IMR-90 (cell line): ENCODE measurements at regions not wholly inside any gene's neighbourhood (a gene's known extent, or its start where the extent isn't known, plus 50 kb on each side); places are given as distances from the start of the nearest gene placed in this dataset.

Source experiments
- ATAC-seq: fragments of 200-7000 bp; cut with Tn5 transposase; 2 replicates; pipeline ENCODE4 v1.9.1; 2020; ENCODE audit warnings: low read depth, mild to moderate bottlenecking, moderate library complexity
- BruUV-seq: library from RNA; stranded (reverse); fragments of 400-500 nt; replicated peaks from 2 replicates; lab custom pipeline; 2021; lab: Mats Ljungman, UMichigan
- CTCF ChIA-PET: fragments of 300-600 bp; formaldehyde crosslinking; extraction: SDS; loops from one replicate; lab custom pipeline; 2021; ENCODE audit warnings: antibody characterized with exemption; lab: Yijun Ruan, JAX
- POLR2A ChIA-PET: fragments of 300-600 bp; sonication (Branson Sonifier 250); formaldehyde crosslinking; loops from one replicate; lab custom pipeline; 2022; ENCODE audit warnings: antibody characterized with exemption; ENCODE audit not compliant: unreplicated experiment; lab: Charles Lee
- DNase-seq: peaks from one replicate; pipeline ENCODE4 v3.0.0; 2013
- H2AFZ ChIP-seq: replicated peaks from 2 replicates; pipeline ENCODE3; 2013; ENCODE audit warnings: low read length, mild to moderate bottlenecking; ENCODE audit not compliant: poor library complexity
- H2AK5ac ChIP-seq: 2 replicates; pipeline ENCODE4 v1.6.1; 2013; ENCODE audit warnings: low read depth, low read length, inconsistent platforms
- H2AK9ac ChIP-seq: replicated peaks from 2 replicates; pipeline ENCODE3; 2013; ENCODE audit warnings: mild to moderate bottlenecking, low read depth, low read length, moderate library complexity; ENCODE audit not compliant: poor library complexity
- H2BK120ac ChIP-seq: 2 replicates; pipeline ENCODE4 v1.6.1; 2013; ENCODE audit warnings: low read depth, low read length, inconsistent platforms
- H2BK15ac ChIP-seq: 3 replicates; pipeline ENCODE4 v1.6.1; 2013; ENCODE audit warnings: low read depth, low read length, inconsistent platforms
- H2BK20ac ChIP-seq: 2 replicates; pipeline ENCODE4 v1.6.1; 2013; ENCODE audit warnings: low read depth, mild to moderate bottlenecking, inconsistent platforms, low read length, moderate library complexity
- H2BK5ac ChIP-seq: 2 replicates; pipeline ENCODE4 v1.6.1; 2013; ENCODE audit warnings: mild to moderate bottlenecking, low read depth, low read length, inconsistent platforms; ENCODE audit not compliant: poor library complexity, severe bottlenecking
- H3K14ac ChIP-seq: replicated peaks from 2 replicates; pipeline ENCODE4 v1.6.1; 2013; ENCODE audit warnings: low read depth, low read length, inconsistent platforms
- H3K18ac ChIP-seq: 2 replicates; pipeline ENCODE4 v1.6.1; 2013; ENCODE audit warnings: low read depth, low read length, control low read depth
- H3K23ac ChIP-seq: 2 replicates; pipeline ENCODE4 v1.6.1; 2013; ENCODE audit warnings: low read depth, low read length, inconsistent platforms
- H3K27ac ChIP-seq: 2 replicates; pipeline ENCODE4 v1.5.1; 2013; ENCODE audit warnings: mild to moderate bottlenecking, control low read depth, low read length; ENCODE audit not compliant: insufficient read depth
- H3K27me3 ChIP-seq: 2 replicates; pipeline ENCODE4 v1.6.1; 2013; ENCODE audit warnings: low read length; ENCODE audit not compliant: control insufficient read depth, insufficient read depth
- H3K36me3 ChIP-seq: 2 replicates; pipeline ENCODE4 v1.6.1; 2013; ENCODE audit warnings: low read length, mixed read lengths; ENCODE audit not compliant: control insufficient read depth, insufficient read depth
- H3K4ac ChIP-seq: 2 replicates; pipeline ENCODE4 v1.6.1; 2013; ENCODE audit warnings: low read depth, low read length, inconsistent platforms
- H3K4me1 ChIP-seq: 2 replicates; pipeline ENCODE4 v1.6.1; 2013; ENCODE audit warnings: low read length, mixed read lengths; ENCODE audit not compliant: control insufficient read depth, insufficient read depth
- H3K4me2 ChIP-seq: 2 replicates; pipeline ENCODE4 v1.6.1; 2013; ENCODE audit warnings: low read depth, mild to moderate bottlenecking, control low read depth, low read length, moderate library complexity
- H3K4me3 ChIP-seq: 2 replicates; pipeline ENCODE4 v1.5.1; 2013; ENCODE audit warnings: low read depth, mild to moderate bottlenecking, control low read depth, low read length, moderate library complexity; ENCODE audit not compliant: insufficient read depth
- H3K56ac ChIP-seq: 2 replicates; pipeline ENCODE4 v1.6.1; 2013; ENCODE audit warnings: low read length, inconsistent platforms; ENCODE audit not compliant: insufficient read depth; ENCODE audit errors: extremely low read depth
- H3K79me1 ChIP-seq, 2 experiments: 2 replicates each; pipeline ENCODE4 v1.6.1; 2013; ENCODE audit warnings: low read length in 2 of 2, inconsistent platforms in 1 of 2, low read depth in 1 of 2
- H3K9ac ChIP-seq: 2 replicates; pipeline ENCODE4 v1.6.1; 2013; ENCODE audit warnings: low read depth, low read length, control low read depth
- H3K9me1 ChIP-seq: 2 replicates; pipeline ENCODE4 v1.6.1; 2013; ENCODE audit warnings: low read length, inconsistent platforms; ENCODE audit not compliant: insufficient read depth
- H3K9me3 ChIP-seq: 2 replicates; pipeline ENCODE4 v1.6.1; 2013; ENCODE audit warnings: low read length; ENCODE audit not compliant: control insufficient read depth, insufficient read depth
- H4K20me1 ChIP-seq: 2 replicates; pipeline ENCODE4 v1.6.1; 2013; ENCODE audit warnings: low read length, inconsistent platforms; ENCODE audit not compliant: insufficient read depth
- H4K5ac ChIP-seq: 2 replicates; pipeline ENCODE4 v1.6.1; 2013; ENCODE audit warnings: mild to moderate bottlenecking, low read depth, low read length, control low read depth
- H4K8ac ChIP-seq, 2 experiments: 2 replicates each; pipeline ENCODE4 v1.6.1; 2013; ENCODE audit warnings: low read depth in 2 of 2, low read length in 2 of 2, control low read depth in 1 of 2, inconsistent platforms in 1 of 2
- H4K91ac ChIP-seq: 2 replicates; pipeline ENCODE4 v1.6.1; 2013; ENCODE audit warnings: low read depth, low read length, inconsistent platforms; ENCODE audit not compliant: insufficient read depth
- CHD1 ChIP-seq: IDR thresholded peaks from 2 replicates; pipeline ENCODE4 v1.6.1; 2012; ENCODE audit warnings: low read depth, low read length, improper control_type of control experiment
- MAZ ChIP-seq: IDR thresholded peaks from 2 replicates; pipeline ENCODE4 v1.6.1; 2012; ENCODE audit warnings: low read depth, mild to moderate bottlenecking, low read length, improper control_type of control experiment, moderate library complexity, borderline replicate concordance
- MXI1 ChIP-seq: IDR thresholded peaks from 2 replicates; pipeline ENCODE4 v1.6.1; 2012; ENCODE audit warnings: low read depth, mild to moderate bottlenecking, low read length, moderate library complexity, borderline replicate concordance
- WGBS, 2 experiments: methylation state at CpG; one replicate each; pipeline versions ENCODE4 v1.1.5 to v1.1.7; 2013; ENCODE audit warnings: missing lambda C conversion rate in 2 of 2; ENCODE audit not compliant: insufficient read length in 1 of 2; ENCODE audit errors: extremely low coverage in 2 of 2; 5-methylcytosine and 5-hydroxymethylcytosine counted together
- dilution Hi-C: fragments of 300-500 bp; cut with HindIII; formaldehyde crosslinking; loops from one replicate; pipeline ENCODE4 v1.14.3; 2018; ENCODE audit warnings: low sequenced_read_pairs; ENCODE audit not compliant: unreplicated experiment
- in situ Hi-C: fragments of 300-500 bp; cut with MboI; formaldehyde crosslinking; loops from 3 replicates; pipeline ENCODE4 v1.14.3; 2019; ENCODE audit warnings: low sequenced_read_pairs, inconsistent platforms, mixed read lengths
- intact Hi-C: fragments of 100-400 bp; cut with micrococcal nuclease; formaldehyde crosslinking; loops from 2 replicates; pipeline ENCODE4 v1.10.0; 2022
- TF ChIP-seq, protein P1 (sequence below): conservative IDR thresholded peaks from 2 replicates; pipeline ENCODE4 v1.5.1; 2012; ENCODE audit warnings: mild to moderate bottlenecking, low read depth, low read length, improper control_type of control experiment

DNA sequence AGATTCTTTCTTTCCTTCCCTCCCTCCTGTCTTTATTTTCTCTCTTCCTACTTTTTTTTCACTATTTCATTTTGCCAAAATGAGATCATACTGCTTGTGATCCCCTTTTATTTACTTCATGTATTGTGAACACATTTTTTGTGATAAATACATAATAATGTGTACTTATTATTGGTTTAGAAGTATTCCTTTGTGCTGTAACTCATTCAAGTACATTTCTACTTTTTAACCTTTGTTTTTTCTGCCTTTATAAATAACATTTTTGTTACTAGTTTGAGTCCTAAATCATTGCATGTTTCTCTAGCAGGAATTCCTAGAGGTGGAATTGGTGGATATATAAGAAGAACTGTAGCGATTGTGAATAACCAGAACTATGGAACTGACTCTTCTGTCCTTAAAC, 214.5 kb upstream of the SFRP2 start:
- no CpG with 5 or more reads among the region's 1 CpG for WGBS, 2 experiments
- no peak overlapping the region for H3K4me2 ChIP-seq
- intact Hi-C loops = no loop called here
- H3K36me3 ChIP-seq = no peaks in the 10 kb centered on the region
- H3K27me3 ChIP-seq = no peaks in the 10 kb centered on the region
- no peak for ATAC-seq
- no peak overlapping the region for H4K5ac ChIP-seq
- POLR2A ChIA-PET = no interaction called here
- H2BK15ac ChIP-seq = no peak overlapping the region
- TF ChIP-seq MAZ (no peak), CHD1 (no peak), MXI1 (no peak)
- TF ChIP-seq, protein P1, sequence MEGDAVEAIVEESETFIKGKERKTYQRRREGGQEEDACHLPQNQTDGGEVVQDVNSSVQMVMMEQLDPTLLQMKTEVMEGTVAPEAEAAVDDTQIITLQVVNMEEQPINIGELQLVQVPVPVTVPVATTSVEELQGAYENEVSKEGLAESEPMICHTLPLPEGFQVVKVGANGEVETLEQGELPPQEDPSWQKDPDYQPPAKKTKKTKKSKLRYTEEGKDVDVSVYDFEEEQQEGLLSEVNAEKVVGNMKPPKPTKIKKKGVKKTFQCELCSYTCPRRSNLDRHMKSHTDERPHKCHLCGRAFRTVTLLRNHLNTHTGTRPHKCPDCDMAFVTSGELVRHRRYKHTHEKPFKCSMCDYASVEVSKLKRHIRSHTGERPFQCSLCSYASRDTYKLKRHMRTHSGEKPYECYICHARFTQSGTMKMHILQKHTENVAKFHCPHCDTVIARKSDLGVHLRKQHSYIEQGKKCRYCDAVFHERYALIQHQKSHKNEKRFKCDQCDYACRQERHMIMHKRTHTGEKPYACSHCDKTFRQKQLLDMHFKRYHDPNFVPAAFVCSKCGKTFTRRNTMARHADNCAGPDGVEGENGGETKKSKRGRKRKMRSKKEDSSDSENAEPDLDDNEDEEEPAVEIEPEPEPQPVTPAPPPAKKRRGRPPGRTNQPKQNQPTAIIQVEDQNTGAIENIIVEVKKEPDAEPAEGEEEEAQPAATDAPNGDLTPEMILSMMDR = no peak
- H3K18ac ChIP-seq = no peak overlapping the region
- H3K4ac ChIP-seq = no peak overlapping the region
- BruUV-seq = no TSS peak
- no peak overlapping the region for H3K9ac ChIP-seq
- H3K14ac ChIP-seq = no peak overlapping the region
- H2AFZ ChIP-seq = no peak overlapping the region
- H4K8ac ChIP-seq = no peak overlapping the region
- H3K9me3 ChIP-seq = peaks cover 10% of the 10 kb centered on the region
- no peaks in the 10 kb centered on the region for H3K9me1 ChIP-seq
- dilution Hi-C loops = no loop called here
- no peak overlapping the region for H3K23ac ChIP-seq
- H2AK5ac ChIP-seq = no peak overlapping the region
- H3K4me3 ChIP-seq = no peak overlapping the region
- H3K27ac ChIP-seq = no peak overlapping the region
- H2AK9ac ChIP-seq = no peak overlapping the region
- H4K91ac ChIP-seq = no peak overlapping the region
- H3K79me1 ChIP-seq = no peaks in the 10 kb centered on the region
- CTCF ChIA-PET = no interaction called here
- no peaks in the 10 kb centered on the region for H3K4me1 ChIP-seq
- in situ Hi-C loops = no loop called here
- no peak for DNase-seq
- no peak overlapping the region for H2BK5ac ChIP-seq
- no peak overlapping the region for H3K56ac ChIP-seq
- H4K20me1 ChIP-seq = no peaks in the 10 kb centered on the region
- no peak overlapping the region for H2BK20ac ChIP-seq
- H2BK120ac ChIP-seq = no peak overlapping the region
